H1 (cell line): ENCODE measurements at regions not wholly inside any gene's neighbourhood (a gene's known extent, or its start where the extent isn't known, plus 50 kb on each side); places are given as distances from the start of the nearest gene placed in this dataset.

Source experiments
- ASH2L ChIP-seq: fragments of 200-600, 300-600 bp; sonication (generic); IDR thresholded peaks from one replicate; pipeline ENCODE4 v1.7.1; 2017; ENCODE audit warnings: low read length
- BACH1 ChIP-seq: IDR thresholded peaks from 2 replicates; pipeline ENCODE4 v1.6.1; 2012; ENCODE audit warnings: low read length, improper control_type of control experiment
- CHD7 ChIP-seq: fragments of 300-600 bp; sonication (generic); IDR thresholded peaks from 2 replicates; pipeline ENCODE4 v1.7.1; 2012; ENCODE audit warnings: low read length, moderate library complexity, mild to moderate bottlenecking, inconsistent platforms; ENCODE audit not compliant: insufficient replicate concordance
- CTCF ChIP-seq, 3 experiments: IDR thresholded peaks; 1 replicate in 2 of 3; 2 replicates in 1 of 3; pipeline versions ENCODE4 v1.5.1 to v1.6.1; 2011; ENCODE audit warnings: low read length in 3 of 3, mild to moderate bottlenecking in 3 of 3, inconsistent platforms in 2 of 3, low read depth in 1 of 3, moderate library complexity in 1 of 3; ENCODE audit not compliant: insufficient read depth in 1 of 3; ENCODE audit errors: control extremely low read depth in 1 of 3
- HDAC2 ChIP-seq, 2 experiments: fragments of 300-600 bp in 1 of 2; sonication (generic) in 1 of 2; IDR thresholded peaks; 2 replicates each; pipeline ENCODE4 v1.6.1; 2011 to 2012; ENCODE audit warnings: low read depth in 2 of 2, low read length in 2 of 2, mild to moderate bottlenecking in 2 of 2, moderate library complexity in 2 of 2, borderline replicate concordance in 1 of 2, inconsistent platforms in 1 of 2
- SIX5 ChIP-seq: IDR thresholded peaks from 2 replicates; pipeline ENCODE4 v1.6.1; 2011; ENCODE audit warnings: mild to moderate bottlenecking, low read depth, low read length
- TEAD4 ChIP-seq: IDR thresholded peaks from 2 replicates; pipeline ENCODE4 v1.6.1; 2012; ENCODE audit warnings: low read depth, low read length, inconsistent platforms, mixed read lengths

- TF ChIP-seq CHD7 = no peak
- TF ChIP-seq HDAC2 (IDR thresholded peaks at IDR 0.05; ENCODE audit: borderline replicate concordance in 1 of 2, low read depth in 2 of 2, low read length in 2 of 2) = peak; percentile 79 to 86; a peak in 2 of 4 replicates
- TF ChIP-seq TEAD4 = no peak
- TF ChIP-seq CTCF (IDR thresholded peaks at IDR 0.05; ENCODE audit: control extremely low read depth in 1 of 3, insufficient read depth in 1 of 3, low read depth in 1 of 3, low read length in 3 of 3) = no peak
- TF ChIP-seq ASH2L = no peak
- TF ChIP-seq BACH1 = no peak
- no peak for TF ChIP-seq SIX5
These were observed 72.3 kb upstream of the LEP start (continued) for GRCh38 chr7:128168667-128169210.
